Right lobe of liver (tissue), 4 donors: ENCODE measurements at regions not wholly inside any gene's neighbourhood (a gene's known extent, or its start where the extent isn't known, plus 50 kb on each side); places are given as distances from the start of the nearest gene placed in this dataset.

Experiments used
- POLR2A ChIP-seq: fragments of 450-650 bp; IDR thresholded peaks from one replicate; pipeline ENCODE4 v1.6.1; 2017; ENCODE audit warnings: antibody characterized with exemption, mild to moderate bottlenecking
- TF ChIP-seq, protein P1 (sequence below), 4 donors: fragments of 200-600 bp in 3 of 4; fragments of 450-650 bp in 1 of 4; IDR thresholded peaks; one replicate each; pipeline versions ENCODE4 v1.5.1 to v1.8.0; 2016 to 2022; ENCODE audit warnings: antibody characterized with exemption in 4 of 4, mild to moderate bottlenecking in 2 of 4
- donor health status: DM: no; HTN: no; CAD: no.
- donor health status: DM: no; HTN: no; CAD: no.
- donor health status: DM: no; HTN: yes; CAD: no.

DNA sequence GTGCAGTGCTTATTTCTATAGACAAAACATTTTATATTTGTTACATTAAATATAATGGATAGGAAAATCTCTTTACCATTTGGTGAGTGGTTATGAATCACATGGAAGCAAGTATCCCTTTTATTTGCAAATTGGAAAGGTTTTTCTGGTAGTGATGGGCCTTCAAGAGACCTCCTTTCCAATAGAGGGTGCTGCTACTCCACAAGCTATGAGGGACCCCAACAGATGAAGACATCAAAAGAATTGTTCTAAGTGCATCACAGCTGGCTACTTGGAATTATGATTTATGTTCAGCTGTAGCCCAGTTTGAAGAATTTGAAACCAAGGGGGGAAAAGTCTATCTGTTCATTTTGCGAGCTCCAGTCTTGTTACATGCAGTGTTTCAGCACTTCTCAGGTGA is 493.7 kb upstream of the SGCD start:
- TF ChIP-seq, protein P1, sequence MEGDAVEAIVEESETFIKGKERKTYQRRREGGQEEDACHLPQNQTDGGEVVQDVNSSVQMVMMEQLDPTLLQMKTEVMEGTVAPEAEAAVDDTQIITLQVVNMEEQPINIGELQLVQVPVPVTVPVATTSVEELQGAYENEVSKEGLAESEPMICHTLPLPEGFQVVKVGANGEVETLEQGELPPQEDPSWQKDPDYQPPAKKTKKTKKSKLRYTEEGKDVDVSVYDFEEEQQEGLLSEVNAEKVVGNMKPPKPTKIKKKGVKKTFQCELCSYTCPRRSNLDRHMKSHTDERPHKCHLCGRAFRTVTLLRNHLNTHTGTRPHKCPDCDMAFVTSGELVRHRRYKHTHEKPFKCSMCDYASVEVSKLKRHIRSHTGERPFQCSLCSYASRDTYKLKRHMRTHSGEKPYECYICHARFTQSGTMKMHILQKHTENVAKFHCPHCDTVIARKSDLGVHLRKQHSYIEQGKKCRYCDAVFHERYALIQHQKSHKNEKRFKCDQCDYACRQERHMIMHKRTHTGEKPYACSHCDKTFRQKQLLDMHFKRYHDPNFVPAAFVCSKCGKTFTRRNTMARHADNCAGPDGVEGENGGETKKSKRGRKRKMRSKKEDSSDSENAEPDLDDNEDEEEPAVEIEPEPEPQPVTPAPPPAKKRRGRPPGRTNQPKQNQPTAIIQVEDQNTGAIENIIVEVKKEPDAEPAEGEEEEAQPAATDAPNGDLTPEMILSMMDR (IDR thresholded peaks at IDR 0.05): no peak
- no peak for TF ChIP-seq POLR2A
